ENCODE measurements at regions not wholly inside any gene's neighbourhood (a gene's known extent, or its start where the extent isn't known, plus 50 kb on each side); places are given as distances from the start of the nearest gene placed in this dataset.
"Not testable (repeated sequence)": the region's sequence is repeated elsewhere in the genome, so short reads cannot be mapped to it uniquely, and the experiment has no call there.

DNA sequence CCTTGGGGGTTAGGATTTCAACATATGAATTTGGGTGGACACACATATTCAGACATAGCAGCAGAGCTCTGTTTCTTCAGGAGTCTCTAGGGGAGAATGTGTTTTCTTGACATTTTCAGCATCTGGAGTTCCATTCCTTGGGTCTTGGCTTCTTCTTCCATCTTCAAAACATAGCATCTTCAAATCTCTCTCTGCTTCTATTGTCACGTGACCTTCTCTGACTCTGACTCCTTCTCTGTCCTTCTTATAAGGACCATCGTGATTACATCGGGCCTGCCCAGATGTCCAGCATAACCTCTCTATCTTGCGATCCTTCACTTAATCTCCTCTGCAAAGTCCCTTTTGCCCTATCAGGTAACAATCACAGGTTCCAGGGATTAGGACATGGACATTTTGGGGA is 101.0 kb upstream of the CHD6 start:
- DNase-seq (ENCODE audit: low read depth in 3 of 3) = no peak

DNA sequence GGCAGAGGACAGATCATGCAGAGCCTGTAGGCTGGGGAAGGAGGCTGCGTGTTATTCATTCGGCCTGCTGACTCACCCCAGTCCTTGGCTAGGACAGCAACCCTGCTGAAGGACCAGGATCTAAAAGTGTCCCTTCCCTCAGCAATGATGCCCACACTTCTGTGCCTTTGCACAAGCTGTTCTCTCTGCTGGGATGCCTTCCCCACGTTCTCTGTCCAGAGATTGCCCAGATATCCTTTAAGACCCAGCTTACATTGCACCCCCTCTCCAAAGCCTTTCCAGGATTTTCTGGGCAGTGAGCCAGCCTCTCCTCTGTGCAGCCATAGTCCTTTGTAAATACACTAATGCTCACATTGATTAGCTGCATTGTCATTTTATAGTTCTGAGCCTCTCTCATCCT is 99.3 kb upstream of the CHD6 start:
- DNase-seq (ENCODE audit: low read depth in 3 of 3) = no peak

DNA sequence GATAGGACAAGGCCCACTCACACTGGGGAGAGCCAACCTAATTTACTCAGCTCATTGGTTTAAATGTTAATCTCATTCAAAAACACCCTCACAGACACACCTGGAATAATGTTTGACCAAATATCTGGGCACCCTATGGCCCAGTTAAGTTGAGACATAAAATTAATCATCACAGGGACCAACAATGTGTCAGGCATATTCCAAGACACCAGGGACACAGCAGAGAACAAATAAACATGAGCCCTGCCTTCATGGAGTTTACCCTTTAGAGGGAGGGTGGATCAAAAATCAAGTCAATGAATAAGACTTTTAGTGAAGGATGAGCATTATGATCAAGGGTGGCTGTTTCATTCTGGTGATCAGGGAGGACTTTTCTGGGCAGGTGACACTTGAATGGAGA is 98.7 kb upstream of the CHD6 start:
- no peak for DNase-seq (ENCODE audit: low read depth in 3 of 3)

DNA sequence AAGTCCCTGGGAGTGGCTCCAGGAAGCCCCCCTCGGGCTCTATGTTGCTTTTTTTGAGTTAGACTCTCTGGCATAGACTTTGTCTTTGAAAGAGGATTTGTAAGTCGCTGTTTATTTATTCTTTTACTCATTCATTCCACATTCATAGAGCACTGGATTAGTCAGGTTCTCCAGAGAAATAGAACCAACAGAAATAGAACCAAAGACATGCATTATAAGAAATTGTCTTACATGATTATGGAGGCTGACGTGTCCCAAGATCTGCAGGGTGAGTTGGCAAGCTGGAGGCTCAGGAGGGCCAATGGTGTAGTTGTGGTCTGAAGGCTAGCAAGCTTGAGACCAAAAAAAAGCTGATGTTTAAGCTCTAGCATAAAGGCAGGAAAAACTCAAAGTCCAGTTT is 98.3 kb upstream of the CHD6 start:
- DNase-seq (ENCODE audit: low read depth in 3 of 3) = no peak

DNA sequence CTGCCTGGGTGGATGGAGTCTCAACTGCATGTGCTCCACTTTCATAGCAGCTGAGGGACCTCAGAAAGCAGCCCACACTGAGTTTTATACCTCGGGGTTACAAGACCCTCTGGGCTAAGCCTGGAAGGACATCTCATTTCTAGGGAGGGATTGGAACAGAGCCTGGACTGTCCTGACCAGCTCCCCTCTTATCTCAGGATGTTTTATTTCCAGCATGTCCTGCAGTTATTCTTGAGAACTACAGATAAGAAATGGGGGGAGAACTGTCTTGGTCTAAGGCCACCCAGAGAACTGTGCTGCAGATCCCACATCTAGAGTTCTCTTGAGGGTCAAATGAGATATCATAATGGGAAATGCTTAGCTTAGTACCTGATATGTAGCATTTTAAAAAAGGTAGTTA is 97.3 kb upstream of the CHD6 start:
- DNase-seq (ENCODE audit: low read depth in 3 of 3) = no peak

DNA sequence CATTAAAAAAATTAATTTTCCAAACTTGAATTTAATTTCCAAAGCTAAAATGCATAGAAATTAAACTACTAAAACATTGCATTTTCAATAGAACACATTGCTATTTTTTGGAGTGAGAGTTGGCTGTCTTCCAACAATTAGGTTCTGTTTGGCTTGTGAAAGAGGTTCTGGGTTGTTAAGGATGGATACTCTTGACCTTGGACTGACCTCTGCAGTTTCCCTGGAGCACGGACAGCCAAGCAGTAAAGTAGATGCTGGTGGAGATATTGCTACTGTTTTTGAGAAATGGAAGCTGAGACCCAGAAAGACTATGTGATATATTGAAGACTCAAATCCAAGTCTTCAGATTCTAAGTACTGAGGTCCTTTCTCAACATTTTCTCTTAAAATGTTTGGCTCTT is 95.9 kb upstream of the CHD6 start:
- DNase-seq (ENCODE audit: low read depth in 3 of 3) = no peak

DNA sequence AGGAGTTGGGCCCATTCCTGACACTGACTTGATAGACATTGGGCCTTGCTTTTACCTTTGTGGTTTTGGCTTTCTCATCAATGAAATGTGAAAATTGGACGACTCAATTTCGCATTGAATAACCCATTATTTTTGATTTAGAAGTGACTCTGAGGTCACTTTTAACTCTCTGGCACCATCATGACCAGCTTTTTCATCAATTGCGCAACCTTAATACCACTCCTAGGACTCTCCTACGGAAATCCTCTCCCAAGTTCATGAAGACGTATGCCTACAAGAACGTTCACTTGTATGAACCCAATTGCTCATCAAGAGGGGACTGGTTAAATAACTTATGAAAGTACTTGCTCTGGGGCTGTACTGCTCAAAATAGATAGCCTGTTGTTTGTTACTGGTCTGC is 86.7 kb upstream of the CHD6 start:
- no peak for DNase-seq (ENCODE audit: low read depth in 3 of 3)

DNA sequence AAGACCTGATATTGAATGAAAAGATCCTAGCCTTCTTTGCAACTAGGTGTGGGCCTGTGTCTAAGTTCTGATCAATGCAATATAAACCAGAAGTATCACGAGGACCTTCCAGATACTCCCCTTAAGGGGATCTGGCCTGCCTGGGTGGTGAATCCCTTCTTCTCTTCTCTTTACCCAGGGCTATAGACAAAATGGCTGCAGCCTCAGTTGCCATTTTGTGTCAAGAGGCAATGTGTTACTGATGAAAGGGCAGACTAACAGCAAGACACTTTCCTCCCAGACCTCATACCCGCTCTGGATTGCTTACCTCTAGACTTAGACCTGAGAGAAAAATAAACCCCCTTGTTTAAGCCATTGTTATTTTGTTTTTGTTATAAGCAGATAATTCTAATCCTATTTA is 84.5 kb upstream of the CHD6 start:
- no peak for DNase-seq (ENCODE audit: low read depth in 3 of 3)

DNA sequence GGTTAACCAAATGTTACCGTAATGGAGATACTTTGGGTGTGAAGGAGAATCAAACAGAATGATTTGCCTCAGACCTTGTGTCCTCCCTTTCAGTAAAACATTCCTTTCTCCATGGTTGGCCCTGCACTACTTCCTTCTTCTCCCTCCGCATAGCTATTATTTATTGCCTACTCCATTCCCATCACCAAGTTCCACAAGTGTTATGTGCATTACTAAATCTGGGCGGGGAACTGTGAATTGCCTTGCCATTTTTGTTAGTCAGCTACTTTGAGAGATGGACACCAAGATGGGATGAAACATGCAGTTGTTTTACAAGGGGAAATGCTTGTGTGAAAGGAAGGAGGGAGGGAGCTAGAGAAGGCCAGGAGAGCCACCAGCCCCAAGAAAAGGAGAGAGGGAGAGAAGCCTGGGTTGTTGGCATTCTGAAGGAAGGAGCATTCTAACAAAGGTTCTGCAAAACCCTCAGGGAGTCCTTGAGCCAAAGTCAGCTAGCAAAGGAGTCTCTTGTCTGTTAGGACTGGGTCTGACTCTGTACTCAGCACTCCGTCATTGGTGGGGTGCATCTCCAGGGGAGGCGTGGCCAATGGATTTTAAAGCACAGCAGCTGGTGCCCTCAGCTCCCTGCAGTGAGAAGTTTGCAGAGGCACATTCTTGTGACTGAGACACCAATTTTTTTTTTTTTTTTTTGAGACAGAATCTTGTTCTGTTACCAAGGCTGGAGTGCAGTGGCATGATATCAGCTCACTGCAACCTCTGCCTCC is 83.6 kb upstream of the CHD6 start:
- DNase-seq (ENCODE audit: low read depth in 3 of 3) = no peak

DNA sequence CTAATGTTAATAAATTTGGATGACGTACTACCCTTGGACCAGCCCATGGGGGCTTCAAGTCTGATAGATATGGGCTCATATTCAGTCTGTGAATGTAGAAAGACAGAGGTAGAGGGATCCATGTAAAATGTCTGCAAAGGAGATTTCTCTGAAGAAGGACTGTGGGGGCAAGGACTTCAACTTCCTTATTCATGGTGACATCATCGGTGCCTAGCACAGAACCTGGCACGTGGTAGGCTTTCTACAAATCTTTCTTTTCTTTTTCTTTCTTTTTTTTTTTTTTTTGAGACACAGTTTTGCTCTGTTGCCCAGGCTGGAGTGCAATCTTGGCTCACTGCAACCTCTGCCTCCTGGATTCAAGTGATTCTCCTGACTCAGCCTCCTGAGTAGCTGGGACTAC is 81.5 kb upstream of the CHD6 start:
- not testable (repeated sequence) for DNase-seq (ENCODE audit: low read depth in 3 of 3)

DNA sequence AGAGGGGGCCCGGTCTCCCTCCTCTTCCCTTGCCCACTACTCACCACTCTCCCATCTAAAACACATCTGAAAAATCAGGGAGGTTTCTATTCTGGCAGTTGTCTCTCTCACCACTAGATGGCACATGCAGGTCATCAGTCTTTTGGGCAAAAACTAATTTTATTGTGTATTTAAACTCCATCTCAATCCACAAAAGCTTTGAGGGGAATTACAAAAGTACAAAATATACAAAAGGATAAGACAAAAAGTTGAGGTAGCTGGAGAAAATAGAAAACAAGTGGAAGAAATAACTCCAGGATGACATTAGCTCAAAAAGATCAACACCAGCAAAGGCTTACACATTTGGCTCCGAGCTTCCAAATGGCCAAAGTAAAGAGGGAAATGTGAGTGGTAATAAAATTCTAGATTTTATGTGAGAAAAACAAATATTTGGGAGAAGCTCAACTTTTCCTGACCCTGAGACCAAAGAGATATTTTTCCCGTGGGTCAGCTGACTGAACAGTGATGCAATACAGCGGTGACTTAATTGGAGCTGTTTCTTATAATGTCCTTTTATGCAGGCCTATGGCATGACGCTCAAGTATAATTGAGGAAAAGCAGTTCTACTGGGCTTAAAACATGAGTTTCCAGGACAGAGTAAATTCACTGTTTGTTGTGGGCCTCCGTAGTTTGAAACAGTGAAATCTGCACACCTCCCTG is 79.8 kb upstream of the CHD6 start:
- no peak for DNase-seq (ENCODE audit: low read depth in 3 of 3)

DNA sequence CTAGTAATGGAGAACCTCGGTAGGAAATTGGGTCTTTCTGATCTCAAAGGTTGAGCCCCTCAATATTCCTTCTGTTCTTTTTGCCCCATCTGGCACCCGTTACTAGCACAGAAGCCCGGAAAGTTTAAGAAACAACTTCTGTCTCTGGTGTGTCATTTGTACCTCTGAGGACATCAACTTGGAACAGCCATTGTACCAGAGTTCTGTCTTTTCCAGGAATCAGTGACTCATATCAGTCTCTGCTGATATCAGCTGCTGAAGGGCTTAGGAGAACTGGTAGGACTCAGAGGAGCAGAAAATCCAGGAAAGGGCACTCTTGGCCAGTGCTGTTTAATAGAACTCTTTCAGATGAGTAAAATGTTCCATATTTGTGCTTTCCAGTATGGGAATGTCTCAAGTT is 78.3 kb upstream of the CHD6 start:
- DNase-seq (ENCODE audit: low read depth in 3 of 3) = no peak

DNA sequence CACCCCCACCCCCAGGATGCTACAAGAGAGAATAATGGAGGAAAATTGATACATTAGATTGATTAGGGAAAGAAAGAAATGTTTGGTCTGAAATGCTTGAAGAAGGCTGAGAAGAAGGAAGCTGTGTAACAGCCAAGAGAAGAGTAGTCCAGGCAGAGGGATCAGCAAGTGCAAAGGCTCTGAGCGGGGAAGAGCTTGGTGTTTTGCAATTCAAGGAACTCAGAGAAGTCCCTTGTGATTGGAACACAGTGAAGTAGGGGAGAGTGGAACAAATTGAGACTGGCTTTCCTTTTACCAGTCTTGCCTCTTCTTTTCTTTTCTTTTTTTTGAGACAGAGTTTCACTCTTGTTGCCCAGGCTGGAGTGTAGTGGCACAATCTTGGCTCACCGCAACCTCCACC is 76.6 kb upstream of the CHD6 start:
- no peak for DNase-seq (ENCODE audit: low read depth in 3 of 3)

DNA sequence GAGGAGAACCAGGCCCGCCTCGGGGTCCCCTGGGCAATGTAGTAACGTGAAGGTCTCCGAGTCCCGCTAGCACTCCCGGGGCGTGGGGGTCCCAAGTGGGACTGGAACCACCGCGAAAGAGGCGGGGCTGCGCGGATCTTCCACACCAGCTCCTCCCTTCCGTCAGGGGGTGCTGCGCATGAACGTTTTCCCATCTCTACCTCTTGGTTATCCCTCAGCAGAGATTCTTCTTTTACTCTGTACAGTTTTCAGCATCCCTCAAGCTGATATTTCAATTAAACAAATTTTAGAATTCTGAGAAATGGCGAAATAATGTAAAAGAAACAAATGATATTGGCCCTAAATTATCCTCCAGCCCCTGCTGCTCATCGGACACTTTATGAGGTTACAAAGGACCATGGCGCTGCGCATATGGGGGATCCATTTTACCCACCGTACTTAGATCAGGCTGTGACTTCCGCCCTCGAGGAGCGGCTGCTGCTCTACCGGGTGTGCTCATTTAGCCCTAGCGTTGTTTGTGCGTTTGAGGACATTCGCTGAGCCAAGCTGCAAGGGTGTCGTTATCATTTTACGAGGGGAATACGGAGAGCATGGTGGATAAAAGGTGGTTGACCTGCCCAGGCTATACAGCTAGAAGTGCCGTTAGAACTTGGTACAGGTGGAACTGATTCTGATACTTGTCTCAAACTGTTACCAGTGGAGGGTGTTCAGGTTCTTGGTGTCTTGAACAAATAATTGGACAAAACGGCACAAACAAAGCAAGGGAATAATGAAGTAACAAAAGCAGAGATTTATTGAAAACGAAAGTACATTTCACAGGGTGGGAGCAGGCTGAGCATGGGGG is 75.2 kb upstream of the CHD6 start:
- DNase-seq (ENCODE audit: low read depth in 3 of 3) = peak; percentile 51 to 64 (median 56)

DNA sequence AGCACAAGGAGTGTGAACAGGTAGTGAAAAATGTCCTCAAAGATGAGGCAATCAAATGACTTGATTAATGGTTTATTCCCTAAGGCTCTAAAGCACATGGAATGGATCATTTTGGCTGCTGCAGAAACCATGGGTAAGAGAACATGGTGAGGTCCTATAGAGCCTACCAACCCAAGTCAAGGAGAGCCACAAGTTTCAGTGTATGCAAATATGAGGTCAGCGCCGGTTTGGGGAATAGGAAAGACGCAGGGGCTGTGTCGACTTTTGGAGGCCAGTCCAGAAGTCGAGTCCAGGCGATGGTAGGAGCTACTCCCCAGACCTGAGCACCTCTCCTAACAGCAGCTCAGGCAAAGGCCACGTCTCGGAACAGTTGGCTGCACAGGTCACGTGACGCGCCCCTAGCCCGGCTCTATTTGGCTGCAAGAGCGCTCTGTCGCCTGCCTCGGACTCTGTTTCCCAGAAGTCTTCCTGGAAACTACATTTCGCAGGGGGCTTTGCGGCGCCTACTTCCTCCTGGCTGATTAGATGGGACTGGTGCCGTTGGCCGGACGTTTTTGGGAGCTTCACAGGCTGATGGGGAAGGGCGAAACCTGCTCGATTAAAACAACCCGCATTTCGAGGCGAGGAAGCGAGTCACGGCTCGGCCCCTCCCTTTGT is 74.4 kb upstream of the CHD6 start:
- DNase-seq (ENCODE audit: low read depth in 3 of 3) = peak; percentile 57 to 66 (median 62)

DNA sequence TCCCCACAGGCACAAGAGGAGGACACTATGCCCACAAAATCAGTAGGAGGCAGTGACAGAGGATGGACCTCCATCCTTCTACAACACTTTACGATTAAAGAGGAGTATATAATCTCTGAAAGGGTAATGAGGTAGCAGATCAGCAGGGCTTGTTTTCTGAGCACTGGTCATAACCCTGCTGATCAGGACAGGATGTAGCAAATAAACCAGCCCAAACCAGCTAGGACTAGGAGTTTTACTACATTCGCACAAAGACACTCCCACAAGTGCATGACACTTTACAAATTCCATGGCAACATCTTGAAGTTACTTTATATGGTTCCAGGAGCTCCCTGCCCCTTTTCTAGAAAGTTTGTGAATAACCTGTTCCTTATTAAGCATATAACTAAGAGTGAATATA is 73.3 kb upstream of the CHD6 start:
- no peak for DNase-seq (ENCODE audit: low read depth in 3 of 3)

DNA sequence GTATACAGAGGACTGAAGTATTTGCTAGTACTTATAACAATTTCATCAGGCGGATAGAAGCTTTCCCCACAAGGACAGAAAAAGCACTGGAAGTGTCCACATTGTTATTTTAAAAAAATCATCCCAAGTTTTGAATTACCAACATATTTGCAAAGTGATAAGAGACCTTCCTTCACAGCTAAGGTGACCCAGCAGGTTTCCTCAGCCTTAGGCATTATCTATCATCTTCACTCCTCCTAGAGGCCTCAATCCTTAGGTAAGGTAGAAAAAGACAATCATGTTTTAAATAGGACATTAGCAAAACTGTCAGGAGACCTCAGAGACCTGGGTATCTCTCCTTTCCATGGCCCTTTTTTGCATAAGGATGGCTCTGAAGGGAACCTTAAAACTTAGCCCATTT is 72.5 kb upstream of the CHD6 start:
- no peak for DNase-seq (ENCODE audit: low read depth in 3 of 3)

DNA sequence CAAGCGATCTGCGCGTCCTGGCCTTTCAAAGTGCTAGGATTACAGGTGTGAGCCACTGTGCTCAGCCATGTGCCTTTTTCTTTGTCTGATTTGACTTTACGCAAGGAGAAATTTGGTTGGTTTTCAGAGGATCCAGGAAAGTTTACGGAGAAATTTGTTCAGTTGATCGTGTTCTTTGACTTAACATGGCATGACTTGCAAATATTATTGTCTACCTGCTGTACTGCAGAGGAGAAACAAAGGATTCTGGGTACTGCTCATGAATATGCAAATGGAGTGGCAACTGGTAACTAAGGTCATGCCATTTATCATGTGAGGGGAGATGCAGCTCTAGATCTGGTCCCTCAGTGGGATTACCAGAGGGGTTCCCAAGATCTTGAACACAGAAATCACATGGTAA is 68.8 kb upstream of the CHD6 start:
- no peak for DNase-seq (ENCODE audit: low read depth in 3 of 3)

DNA sequence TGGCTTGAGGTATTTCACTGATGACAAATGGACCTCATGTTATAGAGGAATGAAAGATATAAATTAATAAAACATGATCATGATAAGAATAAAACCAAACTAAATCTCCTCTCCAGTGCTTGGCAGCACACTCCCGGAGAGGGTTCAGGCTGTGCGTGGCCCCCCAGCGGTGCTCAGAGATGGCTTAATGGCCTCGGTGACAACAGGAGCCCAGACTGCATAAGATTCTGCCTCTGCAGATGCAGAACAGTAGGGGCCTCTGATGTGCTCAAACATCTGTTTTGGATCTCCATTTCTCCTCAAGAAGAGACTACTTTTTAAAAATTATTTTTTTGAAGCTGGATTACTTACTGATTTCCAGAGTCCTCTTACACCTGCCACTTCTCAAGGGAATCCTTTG is 67.0 kb upstream of the CHD6 start:
- not testable (repeated sequence) for DNase-seq (ENCODE audit: low read depth in 3 of 3)

DNA sequence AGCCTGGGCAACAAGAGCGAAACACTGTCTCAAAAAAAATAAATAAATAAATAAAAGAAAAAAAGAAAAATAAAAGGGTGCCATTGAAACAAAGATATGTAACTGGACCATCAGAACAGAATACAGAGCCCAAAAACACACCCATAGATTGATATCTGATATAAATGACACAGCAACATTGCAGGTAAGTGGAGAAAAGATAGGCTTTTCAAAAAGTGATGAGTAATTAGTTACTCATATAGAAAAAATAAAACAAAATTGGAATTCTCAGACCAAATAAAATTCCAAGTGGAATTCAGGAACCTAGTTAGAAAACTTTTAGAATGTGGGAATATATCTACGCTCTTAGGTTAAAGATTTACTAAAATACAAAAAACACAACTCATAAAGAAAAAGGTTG is 60.6 kb upstream of the CHD6 start:
- no peak for DNase-seq (ENCODE audit: low read depth in 3 of 3)

DNA sequence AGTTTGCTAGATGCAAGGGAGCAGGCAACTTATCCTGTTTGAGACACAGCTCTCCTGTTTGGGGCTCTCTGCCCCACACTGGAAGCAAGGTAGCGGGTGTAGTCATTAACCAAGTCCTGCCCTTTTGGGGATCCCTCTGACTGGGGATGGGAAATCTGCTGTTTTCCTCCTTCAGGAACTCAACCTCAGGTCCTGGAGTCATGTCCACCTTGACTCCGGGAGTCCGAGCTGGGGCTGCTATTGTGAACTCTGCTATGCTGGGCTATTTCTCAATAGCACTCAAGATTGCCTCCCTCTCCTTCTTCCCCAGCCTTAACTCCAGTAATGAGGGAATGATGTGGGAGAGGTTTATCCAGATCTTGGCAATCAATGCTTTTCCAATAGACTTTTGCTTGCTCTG is 54.1 kb upstream of the CHD6 start:
- no peak for DNase-seq (ENCODE audit: low read depth in 3 of 3)

DNA sequence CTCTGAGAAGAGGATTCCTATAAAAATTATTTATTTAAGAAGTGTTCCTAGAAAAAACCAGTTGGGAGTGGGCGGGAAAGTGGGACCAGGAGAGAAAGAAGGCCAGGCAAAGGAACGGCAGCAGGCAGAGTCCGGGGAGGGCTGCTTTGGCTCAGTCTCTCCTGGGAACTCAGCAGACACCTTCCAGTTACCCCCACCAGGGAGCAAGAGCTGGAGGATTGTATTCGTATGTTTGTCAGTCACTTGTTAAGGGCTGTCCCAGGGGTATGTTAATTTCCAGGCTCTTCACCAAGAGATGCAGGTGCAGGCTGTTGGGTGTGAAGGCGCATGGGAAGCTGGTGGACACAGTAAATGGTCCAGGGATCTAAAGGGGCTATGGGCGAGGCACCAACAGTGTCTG is 53.0 kb upstream of the CHD6 start:
- DNase-seq (ENCODE audit: low read depth in 3 of 3) = no peak
